ENCODE measurements at regions not wholly inside any gene's neighbourhood (a gene's known extent, or its start where the extent isn't known, plus 50 kb on each side); places are given as distances from the start of the nearest gene placed in this dataset.

GRCh38 chr1:63142001-63142400 is 180.4 kb upstream of the FOXD3 start:
- intact Hi-C loops (cut with DNase I; ENCODE audit: low total_unique reads): no loop called here
- DNase-seq: no peak
- 80 to 89% (median 87%) methylated on average over 5 of the region's 5 CpGs for WGBS, 5 donors

GRCh38 chr1:63143482-63143881 is 178.9 kb upstream of the FOXD3 start:
- no peaks in the 10 kb centered on the region for H3K9me3 ChIP-seq
- H3K36me3 ChIP-seq: no peaks in the 10 kb centered on the region
- H3K27me3 ChIP-seq: no peaks in the 10 kb centered on the region
- no peak for TF ChIP-seq POLR2AphosphoS5 (IDR thresholded peaks at IDR 0.05)
- no peak for TF ChIP-seq POLR2A (IDR thresholded peaks at IDR 0.05)
- no peak overlapping the region for H3K4me3 ChIP-seq
- intact Hi-C loops (cut with DNase I; ENCODE audit: low total_unique reads): no loop called here
- DNase-seq: no peak
- H3K27ac ChIP-seq: no peak overlapping the region
- H3K4me1 ChIP-seq: no peaks in the 10 kb centered on the region

More at GRCh38 chr1:63142001-63142400, 180.4 kb upstream of the FOXD3 start:
- no peak overlapping the region for H3K27ac ChIP-seq
- H3K9me3 ChIP-seq: no peaks in the 10 kb centered on the region
- H3K4me1 ChIP-seq: no peaks in the 10 kb centered on the region
- no peaks in the 10 kb centered on the region for H3K27me3 ChIP-seq
- H3K4me3 ChIP-seq: no peak overlapping the region
- TF ChIP-seq EP300 (IDR thresholded peaks at IDR 0.05): no peak
- TF ChIP-seq POLR2A (IDR thresholded peaks at IDR 0.05): no peak
- no peak for TF ChIP-seq POLR2AphosphoS5 (IDR thresholded peaks at IDR 0.05)
- TF ChIP-seq CTCF (IDR thresholded peaks at IDR 0.05): no peak
- no peaks in the 10 kb centered on the region for H3K36me3 ChIP-seq

- Histone ChIP-seq H3K36me3 (no peaks in the 10 kb centered on the region), H3K9me3 (no peaks in the 10 kb centered on the region), H3K4me3 (no peak overlapping the region), H3K4me1 (no peaks in the 10 kb centered on the region), H3K27me3 (peaks cover 0 to 8% (median 0%) of the 10 kb centered on the region in 3 donors), H3K27ac (no peak overlapping the region)
- TF ChIP-seq POLR2AphosphoS5 (IDR thresholded peaks at IDR 0.05): no peak
- 88 to 94% (median 94%) methylated on average over 3 of the region's 3 CpGs for WGBS, 5 donors
- DNase-seq: no peak
- intact Hi-C loops (cut with DNase I; ENCODE audit: low total_unique reads): no loop called here
Measured at GRCh38 chr1:63147783-63148182, 174.6 kb upstream of the FOXD3 start.

GRCh38 chr1:63148825-63149645 is 173.3 kb upstream of the FOXD3 start:
- peak; percentile 32 to 55 for DNase-seq

GRCh38 chr1:63152572-63152971 is 169.8 kb upstream of the FOXD3 start:
- Histone ChIP-seq H3K9me3 (no peaks in the 10 kb centered on the region), H3K36me3 (no peaks in the 10 kb centered on the region), H3K27me3 (peaks cover 0 to 24% (median 0%) of the 10 kb centered on the region in 3 donors), H3K4me3 (no peak overlapping the region), H3K4me1 (no peaks in the 10 kb centered on the region), H3K27ac (no peak overlapping the region)
- no peak for DNase-seq
- no peak for TF ChIP-seq CTCF (IDR thresholded peaks at IDR 0.05)
- no peak for TF ChIP-seq EP300 (IDR thresholded peaks at IDR 0.05)
- no peak for TF ChIP-seq POLR2A (IDR thresholded peaks at IDR 0.05)
- TF ChIP-seq POLR2AphosphoS5 (IDR thresholded peaks at IDR 0.05): no peak
- 29 to 53% (median 40%) methylated on average over 3 of the region's 3 CpGs for WGBS, 5 donors
- intact Hi-C loops (cut with DNase I; ENCODE audit: low total_unique reads): no loop called here

More at GRCh38 chr1:63148825-63149645, 173.3 kb upstream of the FOXD3 start:
- Histone ChIP-seq H3K4me1 (no peaks in the 10 kb centered on the region), H3K36me3 (no peaks in the 10 kb centered on the region), H3K9me3 (no peaks in the 10 kb centered on the region), H3K27ac (no peak overlapping the region), H3K27me3 (peaks cover 0 to 10% (median 0%) of the 10 kb centered on the region in 3 donors), H3K4me3 (no peak overlapping the region)
- intact Hi-C loops (cut with DNase I; ENCODE audit: low total_unique reads): no loop called here
- TF ChIP-seq POLR2A (IDR thresholded peaks at IDR 0.05) (no peak), POLR2AphosphoS5 (IDR thresholded peaks at IDR 0.05) (no peak), EP300 (IDR thresholded peaks at IDR 0.05) (no peak), CTCF (IDR thresholded peaks at IDR 0.05) (peak in 3 of 7 experiments; percentile 20 to 35 (median 22))
- WGBS, 5 donors: 13 to 24% (median 19%) methylated on average over 3 of the region's 3 CpGs
